AG04450 (cell line): ENCODE measurements at regions not wholly inside any gene's neighbourhood (a gene's known extent, or its start where the extent isn't known, plus 50 kb on each side); places are given as distances from the start of the nearest gene placed in this dataset.

Source experiments
- CTCF ChIA-PET: fragments of 300-600, 350-600 bp; formaldehyde crosslinking; extraction: SDS; loops from one replicate; lab custom pipeline; 2022; ENCODE audit warnings: antibody characterized with exemption, inconsistent platforms; lab: Charles Lee
- POLR2A ChIA-PET: fragments of 350-600 bp; formaldehyde crosslinking; extraction: SDS; loops from one replicate; lab custom pipeline; 2021; ENCODE audit warnings: antibody characterized with exemption, inconsistent platforms; lab: Yijun Ruan, JAX
- DNase-seq: peaks from one replicate; pipeline ENCODE4 v3.0.0-alpha.2; 2011; ENCODE audit warnings: low read depth, low spot score
- H3K27ac ChIP-seq: one replicate; pipeline ENCODE4 v1.5.1; 2012; ENCODE audit warnings: low read depth, low read length, control low read depth
- H3K27me3 ChIP-seq: one replicate; pipeline ENCODE4 v1.6.0; 2012; ENCODE audit warnings: low read length; ENCODE audit not compliant: control insufficient read depth, insufficient read depth
- H3K4me3 ChIP-seq: 2 replicates; pipeline ENCODE4 v1.5.1; 2011; ENCODE audit warnings: mild to moderate bottlenecking, low read depth, low read length, control low read depth
- H3K9me3 ChIP-seq: 2 replicates; pipeline ENCODE4 v1.5.1; 2012; ENCODE audit warnings: low read length; ENCODE audit not compliant: control insufficient read depth, insufficient read depth
- CTCF ChIP-seq: IDR thresholded peaks from 2 replicates; pipeline ENCODE4 v1.5.1; 2011; ENCODE audit warnings: low read depth, low read length, control low read depth, inconsistent platforms

- H3K27ac ChIP-seq, result no peak overlapping the region
- no peak for TF ChIP-seq CTCF
- DNase-seq, result no peak
- ChIA-PET POLR2A (no interaction called here), CTCF (no interaction called here)
- H3K4me3 ChIP-seq, result no peak overlapping the region
- H3K9me3 ChIP-seq, result peaks cover 10% of the 10 kb centered on the region; the same call in 1 of the 2 replicates
- H3K27me3 ChIP-seq, result no peaks in the 10 kb centered on the region
Measured at GRCh38 chr6:95856876-95857364, 158.9 kb upstream of the FUT9 start.

GRCh38 chr6:95865857-95866256, 149.9 kb upstream of the FUT9 start:
- peaks cover 2% of the 10 kb centered on the region; the same call in 1 of the 2 replicates for H3K9me3 ChIP-seq
- POLR2A ChIA-PET, result no interaction called here
- H3K27me3 ChIP-seq, result no peaks in the 10 kb centered on the region
- no peak overlapping the region for H3K27ac ChIP-seq
- no peak overlapping the region for H3K4me3 ChIP-seq
- no peak for DNase-seq
- no peak for TF ChIP-seq CTCF
- CTCF ChIA-PET, result no interaction called here

- no peak for DNase-seq
- Histone ChIP-seq H3K4me3 (no peak overlapping the region), H3K27ac (no peak overlapping the region), H3K27me3 (no peaks in the 10 kb centered on the region), H3K9me3 (peaks cover 2% of the 10 kb centered on the region; the same call in 1 of the 2 replicates)
- CTCF ChIA-PET, result no interaction called here
- POLR2A ChIA-PET, result no interaction called here
- TF ChIP-seq CTCF, result no peak
Measured at GRCh38 chr6:95866732-95867131, 149.0 kb upstream of the FUT9 start.

- ChIA-PET CTCF (no interaction called here), POLR2A (no interaction called here)
- Histone ChIP-seq H3K9me3 (peaks cover 2% of the 10 kb centered on the region; the same call in 1 of the 2 replicates), H3K27me3 (no peaks in the 10 kb centered on the region), H3K27ac (no peak overlapping the region), H3K4me3 (no peak overlapping the region)
- DNase-seq, result no peak
- no peak for TF ChIP-seq CTCF
Measured at GRCh38 chr6:95867205-95867604, 148.6 kb upstream of the FUT9 start.

- Histone ChIP-seq H3K27ac (no peak overlapping the region), H3K9me3 (peaks cover 7% of the 10 kb centered on the region; the same call in 1 of the 2 replicates), H3K27me3 (no peaks in the 10 kb centered on the region), H3K4me3 (no peak overlapping the region)
- ChIA-PET POLR2A (no interaction called here), CTCF (no interaction called here)
- TF ChIP-seq CTCF, result no peak
- no peak for DNase-seq
Measured at GRCh38 chr6:95877480-95877879, 138.3 kb upstream of the FUT9 start.
